ENCODE measurements at regions not wholly inside any gene's neighbourhood (a gene's known extent, or its start where the extent isn't known, plus 50 kb on each side); places are given as distances from the start of the nearest gene placed in this dataset.

- no peak overlapping the region for H3K27ac Mint-ChIP-seq
- peaks cover 21% of the 10 kb centered on the region for H3K27me3 Mint-ChIP-seq
- peaks cover 1% of the 10 kb centered on the region for H3K9me3 Mint-ChIP-seq
- ChIA-PET CTCF (no interaction called here), POLR2A (no interaction called here)
- DNase-seq (no peak), ATAC-seq (no peak)
- no peaks in the 10 kb centered on the region for H3K4me1 Mint-ChIP-seq (ENCODE audit: low read depth)
- intact Hi-C loops (cut with micrococcal nuclease): no loop called here
- TF ChIP-seq CTCF (IDR thresholded peaks at IDR 0.05): no peak
- no peak overlapping the region for H3K4me3 Mint-ChIP-seq
- no peaks in the 10 kb centered on the region for H3K36me3 Mint-ChIP-seq (ENCODE audit: low read depth)
Observed at GRCh38 chr11:18878211-18878610, 61.0 kb downstream of the MRGPRX1 start.

GRCh38 chr11:18865951-18866350, 73.3 kb downstream of the MRGPRX1 start:
- Mint-ChIP-seq H3K27ac (no peak overlapping the region), H3K27me3 (peaks cover 7% of the 10 kb centered on the region), H3K4me1 (ENCODE audit: low read depth) (no peaks in the 10 kb centered on the region), H3K36me3 (ENCODE audit: low read depth) (no peaks in the 10 kb centered on the region), H3K9me3 (no peaks in the 10 kb centered on the region), H3K4me3 (no peak overlapping the region)
- DNase-seq (no peak), ATAC-seq (no peak)
- CTCF ChIA-PET: interaction anchor here (1.3 to 2.3 kb wide), 2 partner anchors 18 to 91 kb away, joined by 4 to 6 read pairs; no protein-coding TSS in a partner anchor
- POLR2A ChIA-PET: interaction anchor here (0.6 kb wide), 1 partner anchor 1215 kb away, joined by 3 read pairs; no protein-coding TSS in a partner anchor
- TF ChIP-seq CTCF (IDR thresholded peaks at IDR 0.05): no peak
- intact Hi-C loops (cut with micrococcal nuclease): no loop called here

GRCh38 chr11:18865261-18865660, 73.7 kb upstream of the PTPN5 start:
- H3K4me1 Mint-ChIP-seq (ENCODE audit: low read depth): no peaks in the 10 kb centered on the region
- DNase-seq (no peak), ATAC-seq (no peak)
- no peaks in the 10 kb centered on the region for H3K36me3 Mint-ChIP-seq (ENCODE audit: low read depth)
- intact Hi-C loops (cut with micrococcal nuclease): no loop called here
- CTCF ChIA-PET: interaction anchor here (2.3 kb wide), 1 partner anchor 90 kb away, joined by 6 read pairs; no protein-coding TSS in a partner anchor
- H3K27me3 Mint-ChIP-seq: peaks cover 7% of the 10 kb centered on the region
- H3K27ac Mint-ChIP-seq: no peak overlapping the region
- H3K4me3 Mint-ChIP-seq: no peak overlapping the region
- TF ChIP-seq CTCF (IDR thresholded peaks at IDR 0.05): no peak
- POLR2A ChIA-PET: no interaction called here
- H3K9me3 Mint-ChIP-seq: no peaks in the 10 kb centered on the region

- Mint-ChIP-seq H3K36me3 (ENCODE audit: low read depth) (no peaks in the 10 kb centered on the region), H3K4me3 (no peak overlapping the region), H3K4me1 (ENCODE audit: low read depth) (no peaks in the 10 kb centered on the region), H3K27me3 (peaks cover 17% of the 10 kb centered on the region), H3K9me3 (peaks cover 6% of the 10 kb centered on the region), H3K27ac (no peak overlapping the region)
- ChIA-PET POLR2A (interaction anchor here (0.6 kb wide), 1 partner anchor 20 kb away, joined by 3 read pairs; no protein-coding TSS in a partner anchor), CTCF (interaction anchor here (0.7 to 2.0 kb wide), 5 partner anchors 10 to 218 kb away, joined by 3 to 9 read pairs (median 3); no protein-coding TSS in a partner anchor)
- no peak for DNase-seq
- intact Hi-C loops (cut with micrococcal nuclease): no loop called here
- peak; percentile 64 for ATAC-seq
- peak; percentile 29 for TF ChIP-seq CTCF (IDR thresholded peaks at IDR 0.05)
Observed at GRCh38 chr11:18853086-18853720, 61.6 kb upstream of the PTPN5 start.

GRCh38 chr11:18849406-18849805, 57.8 kb upstream of the PTPN5 start:
- Mint-ChIP-seq H3K9me3 (peaks cover 6% of the 10 kb centered on the region), H3K4me3 (no peak overlapping the region), H3K27ac (no peak overlapping the region), H3K4me1 (ENCODE audit: low read depth) (no peaks in the 10 kb centered on the region), H3K36me3 (ENCODE audit: low read depth) (no peaks in the 10 kb centered on the region), H3K27me3 (peaks cover 12% of the 10 kb centered on the region)
- POLR2A ChIA-PET: no interaction called here
- CTCF ChIA-PET: no interaction called here
- TF ChIP-seq CTCF (IDR thresholded peaks at IDR 0.05): no peak
- intact Hi-C loops (cut with micrococcal nuclease): no loop called here
- DNase-seq (no peak), ATAC-seq (no peak)

Measured in activated CD8-positive, alpha-beta T cell treated with anti-CD3 and anti-CD28 coated beads for 36 hours (primary cell).